NT2/D1 (cell line): ENCODE measurements at regions not wholly inside any gene's neighbourhood (a gene's known extent, or its start where the extent isn't known, plus 50 kb on each side); places are given as distances from the start of the nearest gene placed in this dataset.

Experiments
- SUZ12 ChIP-seq: IDR thresholded peaks from 2 replicates; pipeline ENCODE4 v1.6.1; 2011; ENCODE audit not compliant: insufficient read length, insufficient read depth; ENCODE audit errors: extremely low read depth
- YY1 ChIP-seq: IDR thresholded peaks from 2 replicates; pipeline ENCODE4 v1.6.1; 2011; ENCODE audit not compliant: insufficient read length, insufficient read depth
- ZNF274 ChIP-seq: IDR thresholded peaks from 2 replicates; pipeline ENCODE4 v1.6.1; 2011; ENCODE audit warnings: mild to moderate bottlenecking, low read depth, low read length

- TF ChIP-seq ZNF274 (no peak), SUZ12 (no peak), YY1 (no peak)
Observed at GRCh38 chr1:189779034-189779433, 698.6 kb downstream of the BRINP3 start.
